Right renal pelvis (tissue), 4 donors: ENCODE measurements at regions not wholly inside any gene's neighbourhood (a gene's known extent, or its start where the extent isn't known, plus 50 kb on each side); places are given as distances from the start of the nearest gene placed in this dataset.

Experiments
- DNase-seq, 4 donors: peaks; one replicate each; pipeline ENCODE4 v3.0.0-alpha.2; 2013; ENCODE audit warnings: low read depth in 4 of 4, low spot score in 3 of 4, missing footprints in 1 of 4

DNA sequence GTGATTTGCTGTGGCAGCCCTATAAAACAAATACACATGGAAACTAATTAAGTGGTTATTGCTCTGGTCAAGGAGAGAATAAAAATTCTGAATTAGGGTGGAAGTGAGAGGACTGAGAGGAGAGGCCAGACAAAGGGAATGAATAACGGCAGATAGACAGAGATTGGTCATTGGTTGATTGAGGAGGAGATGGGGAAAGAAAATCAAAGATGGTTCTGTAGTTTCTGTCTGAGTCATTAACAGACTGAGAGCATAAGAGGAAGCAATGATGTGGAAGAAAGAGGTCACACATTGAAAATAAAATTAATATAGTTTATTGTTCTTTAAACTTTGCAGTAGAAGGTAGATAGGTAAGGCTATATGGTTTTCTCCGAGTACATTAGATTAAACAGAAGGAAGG, 469.8 kb downstream of the ACTL7B start:
- DNase-seq = no peak

DNA sequence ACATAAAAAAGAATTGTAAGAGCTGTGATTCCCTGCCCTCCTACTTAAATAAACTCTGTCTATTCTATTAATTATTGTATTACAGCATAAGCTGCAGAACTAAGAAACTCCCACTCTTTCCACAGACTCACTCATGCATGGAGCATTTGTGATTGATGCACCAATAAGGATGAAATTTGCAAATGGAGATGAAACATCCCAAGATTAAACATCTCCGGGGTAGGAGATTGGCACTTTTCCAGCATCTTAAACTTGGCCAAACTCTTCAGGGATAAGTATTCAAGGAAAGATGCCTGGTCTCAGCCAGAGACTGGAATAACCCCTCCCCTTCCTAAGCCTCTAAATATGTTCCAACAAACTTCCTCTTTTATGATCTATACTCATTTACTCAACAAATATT, 472.0 kb downstream of the ACTL7B start:
- DNase-seq = no peak

DNA sequence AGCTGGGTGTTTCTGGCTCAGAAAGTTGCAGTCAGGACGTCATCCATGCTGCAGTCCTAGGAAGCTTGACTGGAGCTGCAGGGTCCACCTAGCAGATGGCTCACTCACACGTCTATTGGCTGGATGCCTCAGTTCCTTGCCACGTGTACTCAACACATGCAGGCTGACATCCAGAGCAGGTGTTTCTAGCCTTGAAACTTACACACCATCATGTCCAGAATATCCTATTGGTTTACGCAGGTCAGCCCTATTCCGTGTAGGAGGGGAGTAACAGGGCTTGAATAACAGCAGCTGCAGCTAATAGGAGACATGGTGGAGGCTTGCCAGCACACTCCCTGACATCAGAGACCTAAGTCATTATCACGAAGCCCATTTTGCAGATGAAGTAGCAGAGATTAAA, 473.5 kb downstream of the ACTL7B start:
- DNase-seq = no peak

DNA sequence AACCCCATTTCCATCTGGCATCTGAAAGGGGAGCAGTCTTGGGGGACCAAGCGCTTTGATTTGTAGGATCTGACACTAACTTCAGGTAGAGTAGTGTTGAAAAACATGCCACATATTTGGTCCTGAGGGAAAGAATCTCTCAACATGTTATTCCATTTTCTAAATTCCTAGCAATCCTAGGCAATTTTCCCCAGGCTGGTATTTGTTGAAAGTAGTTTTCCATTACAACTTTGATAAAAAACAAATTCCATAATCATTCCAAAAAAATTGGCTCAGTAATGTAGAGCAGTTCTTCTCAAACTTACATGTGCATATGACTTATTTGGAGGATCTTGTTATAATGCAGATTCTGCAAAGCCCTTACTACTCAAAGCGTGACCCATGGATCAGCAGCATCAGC, 477.9 kb downstream of the ACTL7B start:
- DNase-seq = no peak

DNA sequence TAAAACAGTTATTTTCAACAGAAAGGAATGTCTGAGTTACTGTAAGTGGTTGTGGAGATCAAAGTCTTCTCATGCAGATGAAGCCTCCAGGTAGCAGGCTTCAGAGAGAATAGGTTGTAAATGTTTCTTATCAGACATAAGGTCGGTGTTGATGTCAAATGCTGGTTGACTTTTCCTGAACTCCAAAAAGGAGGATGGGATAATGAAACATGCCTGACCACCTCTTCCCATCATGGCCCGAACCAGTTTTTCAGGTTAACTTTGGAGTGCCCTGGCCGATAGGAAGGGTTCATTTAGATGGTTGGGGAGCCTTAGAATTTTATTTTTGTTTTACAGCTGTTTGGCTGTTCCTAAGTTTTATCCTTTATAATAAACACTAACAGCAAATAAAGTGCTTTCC, 478.4 kb downstream of the ACTL7B start:
- no peak for DNase-seq

DNA sequence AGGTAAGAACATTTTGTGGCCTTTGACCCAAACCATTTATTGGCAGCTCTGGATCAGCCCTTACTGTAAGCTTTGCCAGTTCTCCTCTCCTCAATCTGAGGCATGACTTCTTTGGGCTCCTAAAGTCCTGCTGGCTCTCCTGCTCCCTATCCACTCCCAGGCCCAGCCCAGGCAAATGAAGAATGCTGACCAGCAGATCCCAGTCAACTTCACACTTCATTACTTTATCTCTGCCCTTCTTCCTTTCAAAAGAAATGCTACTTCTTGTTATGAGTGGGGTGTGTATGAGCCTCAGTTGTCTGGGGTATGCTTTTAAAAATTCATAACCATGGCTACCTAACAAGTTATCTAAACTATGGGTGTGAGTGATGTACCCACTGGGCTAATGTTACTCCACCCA, 479.6 kb downstream of the ACTL7B start:
- DNase-seq = no peak

DNA sequence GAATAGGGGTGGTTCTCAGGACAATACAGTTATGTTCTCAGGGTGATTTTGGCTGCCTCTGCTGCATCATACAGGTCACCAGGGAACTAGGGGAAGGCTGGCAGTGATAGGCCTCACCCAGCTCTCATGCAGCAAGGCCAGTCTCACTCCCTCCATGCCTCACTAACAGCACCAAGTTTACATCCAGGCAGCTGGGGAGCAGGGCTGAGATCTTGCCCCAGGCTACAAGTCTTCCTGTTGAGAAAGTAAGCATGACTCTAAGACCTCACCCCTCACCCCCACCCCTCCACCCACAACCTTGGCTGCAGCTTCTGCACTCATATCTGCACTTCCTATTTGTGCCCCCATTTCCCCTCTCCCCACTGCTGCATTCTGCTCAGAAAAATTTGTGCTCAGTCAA, 481.2 kb downstream of the ACTL7B start:
- no peak for DNase-seq

DNA sequence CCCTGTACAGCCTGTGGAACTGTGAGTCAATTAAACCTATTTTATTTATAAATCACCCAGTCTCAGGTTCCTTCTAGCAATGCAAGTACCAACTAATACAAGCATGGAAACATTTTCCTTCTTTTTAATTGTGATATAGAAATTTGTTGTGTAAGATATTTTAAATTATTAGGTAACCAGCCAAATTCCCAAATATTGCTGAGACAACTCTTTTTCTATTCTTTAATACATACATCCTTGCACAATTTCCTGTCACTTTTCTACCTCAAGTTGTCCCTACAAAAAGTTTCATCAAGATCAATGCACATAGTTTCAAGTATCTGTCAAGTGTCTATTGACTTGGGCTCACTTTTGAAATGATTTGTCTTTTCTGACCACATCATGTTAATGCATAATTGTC, 488.6 kb downstream of the ACTL7B start:
- DNase-seq = no peak

DNA sequence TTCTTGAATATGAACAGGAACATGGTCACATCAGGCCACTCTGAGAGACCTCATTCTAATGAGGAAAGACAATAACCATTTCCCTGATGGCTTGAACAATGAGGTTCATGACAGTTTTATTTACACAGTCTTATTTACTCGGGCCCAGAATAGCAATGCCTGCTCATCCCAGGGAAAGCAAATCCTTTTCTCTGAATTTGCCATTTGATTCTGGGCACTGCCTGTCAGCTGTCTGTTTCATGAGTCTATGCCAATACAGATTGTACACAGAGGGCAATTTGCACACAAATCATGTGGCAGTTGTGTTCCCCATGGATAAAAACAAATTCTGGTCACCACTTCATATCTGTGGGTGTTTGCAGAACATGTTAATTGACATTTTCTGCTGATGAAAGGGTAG, 492.5 kb downstream of the ACTL7B start:
- no peak for DNase-seq

DNA sequence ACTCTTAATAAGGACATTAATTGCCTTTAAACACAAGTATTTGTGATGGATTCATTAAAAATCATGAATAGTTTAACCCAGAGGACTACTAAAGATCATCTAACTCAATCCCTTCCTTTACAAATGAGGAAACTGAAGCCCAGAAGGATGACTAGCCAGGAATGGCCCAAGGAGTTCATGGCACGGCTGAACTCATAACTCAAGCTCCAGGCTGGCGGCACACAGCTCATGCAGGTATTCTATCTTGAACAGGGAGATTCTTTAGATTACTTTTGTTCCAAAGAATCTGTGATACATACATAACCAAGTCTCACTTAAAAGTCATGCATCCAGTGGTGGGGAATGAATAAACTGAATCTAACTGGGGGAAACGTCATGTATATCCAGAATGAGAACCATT, 495.5 kb downstream of the ACTL7B start:
- no peak for DNase-seq

DNA sequence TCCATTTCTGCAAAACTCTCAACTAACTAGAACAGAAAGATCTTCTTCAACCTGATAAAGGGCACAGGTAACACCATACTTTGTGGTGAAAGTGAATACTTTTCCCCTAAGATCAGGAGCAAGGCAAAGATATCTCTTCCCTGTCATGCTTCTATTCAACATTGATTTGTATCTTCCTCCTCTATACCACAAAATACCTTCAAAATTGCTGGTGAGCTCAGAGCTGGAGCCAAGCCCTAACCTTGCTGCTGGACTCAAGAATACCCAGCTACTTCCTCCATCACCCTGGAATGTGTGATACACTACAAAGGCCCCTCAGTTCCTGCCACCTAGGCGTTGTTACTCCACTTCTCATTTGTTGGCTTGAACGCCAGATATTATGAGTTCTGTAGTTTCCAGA, 499.0 kb downstream of the ACTL7B start:
- no peak for DNase-seq

DNA sequence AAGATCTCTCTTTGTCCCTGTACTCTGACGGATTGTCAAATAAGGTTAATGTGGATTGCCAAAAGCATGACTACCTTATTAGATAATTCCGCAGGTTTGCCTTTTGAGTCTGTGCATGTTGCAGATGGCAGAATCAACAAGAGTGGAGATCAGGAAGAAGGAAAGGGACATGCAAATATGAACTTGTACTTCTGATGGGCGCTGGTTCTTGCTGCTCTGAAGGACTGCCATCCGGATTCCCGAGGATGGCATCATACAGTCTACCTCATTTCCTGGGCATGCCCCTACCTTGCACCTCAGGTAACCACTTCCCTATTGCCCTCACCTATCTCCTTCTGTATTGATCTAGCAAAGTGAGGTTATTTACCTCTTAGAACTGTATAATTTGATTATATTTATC, 504.2 kb downstream of the ACTL7B start:
- no peak for DNase-seq

DNA sequence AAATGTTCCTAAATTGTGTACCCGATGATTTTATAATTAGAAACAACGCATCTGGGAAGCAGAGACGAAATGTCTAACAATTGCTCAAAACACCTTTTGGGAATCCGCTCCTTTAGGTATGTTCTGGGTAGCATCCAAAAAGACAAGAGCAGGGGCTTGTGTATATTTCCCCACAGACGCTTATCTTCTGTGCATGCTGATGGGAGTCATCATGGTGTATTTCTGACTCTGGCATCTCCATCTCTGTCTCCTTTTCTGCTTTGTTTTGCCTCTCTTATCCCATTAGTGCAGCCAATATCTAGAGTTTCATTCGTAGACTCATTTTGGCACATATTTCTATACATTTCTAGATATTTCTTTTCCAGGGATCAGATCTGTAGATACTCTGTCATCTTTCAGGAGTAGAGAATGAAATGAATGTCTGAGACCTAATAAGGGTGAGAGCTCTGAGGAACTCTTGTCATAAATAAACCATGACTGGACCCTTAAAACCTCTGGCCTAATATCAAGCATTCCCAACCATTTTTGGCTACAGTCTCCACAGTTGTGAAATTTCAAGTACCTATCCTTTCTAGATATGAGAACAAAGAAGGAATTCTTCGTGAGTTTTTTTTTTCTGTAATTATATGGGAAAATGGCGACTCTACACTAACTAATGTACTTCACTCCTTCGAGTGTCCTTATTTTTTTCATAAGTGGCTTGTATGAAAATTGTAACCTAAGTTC, 508.2 kb downstream of the ACTL7B start:
- DNase-seq = no peak

DNA sequence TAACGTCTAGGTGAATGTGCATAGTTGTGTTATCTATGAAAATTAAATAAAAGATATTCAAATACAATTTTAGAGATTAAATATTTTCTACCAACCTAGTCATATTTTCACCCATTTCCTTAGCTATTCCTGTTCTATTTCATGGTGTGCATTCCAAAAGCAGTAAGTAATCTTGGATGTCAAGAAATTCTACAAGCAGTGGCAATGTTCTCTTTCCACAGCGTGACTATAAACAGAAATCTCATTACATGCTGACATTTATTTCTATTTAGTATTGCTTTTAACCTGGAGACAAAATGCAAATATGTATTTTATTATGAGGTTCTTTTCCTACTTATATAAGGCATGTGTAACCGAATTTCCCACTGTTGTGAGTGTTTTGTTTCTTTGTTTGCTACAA, 510.0 kb downstream of the ACTL7B start:
- DNase-seq = no peak

DNA sequence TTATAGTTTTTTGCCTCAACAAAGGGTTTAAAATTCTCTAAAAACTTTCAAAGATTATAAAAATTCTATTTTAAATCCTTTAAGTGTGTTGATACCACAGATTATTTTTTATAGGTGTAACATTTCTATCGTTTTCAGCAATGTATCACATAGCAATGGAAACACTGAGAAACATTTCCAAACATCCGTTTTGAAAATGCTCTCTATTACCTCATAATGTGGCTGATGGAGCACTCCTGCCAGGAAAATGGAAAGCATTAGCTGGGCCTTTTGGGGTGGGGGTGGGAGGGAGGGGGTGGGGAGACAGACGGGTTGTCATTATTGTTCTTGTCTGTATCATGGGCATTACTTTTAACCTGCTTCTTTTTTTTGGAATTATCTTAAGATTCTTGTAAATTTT, 516.5 kb downstream of the ACTL7B start:
- DNase-seq = no peak

DNA sequence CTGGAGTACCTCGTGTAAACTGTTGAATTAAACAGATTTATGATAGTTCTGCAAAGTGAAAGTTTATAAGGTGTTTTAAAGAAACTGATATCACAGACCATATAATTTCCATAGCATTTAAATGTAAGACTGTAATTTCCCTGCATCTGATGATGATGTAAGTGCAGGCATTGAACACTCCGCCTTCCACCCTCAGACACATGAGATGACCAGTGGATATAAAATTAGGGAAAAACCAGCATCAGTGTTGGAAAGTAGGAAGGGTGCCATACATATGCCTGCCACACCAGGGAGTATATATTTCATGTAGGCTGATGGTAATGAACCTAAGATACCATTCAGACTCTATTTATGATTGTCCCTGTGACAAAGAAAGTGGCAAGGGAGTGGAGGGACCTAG, 519.2 kb downstream of the ACTL7B start:
- DNase-seq = no peak

DNA sequence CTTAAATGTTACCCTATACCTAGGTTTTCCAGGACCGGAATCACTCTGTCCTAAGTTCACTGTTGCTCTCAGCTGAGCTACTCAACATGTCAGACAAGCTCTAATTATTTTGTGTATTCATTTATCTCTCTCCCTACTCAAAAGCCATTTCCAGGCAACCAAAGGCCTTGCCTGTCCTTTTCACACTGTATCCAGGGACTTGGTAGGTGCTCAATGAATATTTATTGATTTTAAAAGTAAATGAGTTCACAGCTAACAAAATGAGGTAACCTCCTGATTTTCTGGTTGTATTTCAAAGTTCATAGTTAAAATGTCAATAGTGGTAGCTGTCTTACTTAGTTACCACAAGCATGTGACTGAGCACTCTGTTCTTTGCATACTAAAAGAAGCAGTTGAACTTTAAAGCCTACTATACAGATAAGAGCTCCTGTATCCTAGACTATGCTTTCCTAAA, 522.2 kb downstream of the ACTL7B start:
- DNase-seq = no peak

DNA sequence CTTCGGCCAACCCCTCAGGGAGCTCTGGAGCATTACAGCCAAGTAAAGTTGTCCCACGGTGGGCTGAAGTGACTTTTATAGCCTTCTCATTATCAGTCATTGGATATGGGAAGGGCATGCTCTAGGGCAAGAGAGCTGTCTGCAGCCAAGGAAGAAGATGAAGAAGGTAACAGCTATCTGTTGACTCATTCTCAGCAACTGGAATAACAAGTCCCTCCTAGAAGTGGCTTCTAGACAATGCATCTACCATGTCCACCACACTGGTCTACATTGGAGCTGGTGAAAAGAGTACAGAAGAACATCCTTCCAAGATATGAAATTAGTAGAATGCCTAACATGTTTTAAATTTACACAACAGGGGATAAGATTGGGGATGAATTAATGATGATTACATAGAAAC, 524.2 kb downstream of the ACTL7B start:
- no peak for DNase-seq

DNA sequence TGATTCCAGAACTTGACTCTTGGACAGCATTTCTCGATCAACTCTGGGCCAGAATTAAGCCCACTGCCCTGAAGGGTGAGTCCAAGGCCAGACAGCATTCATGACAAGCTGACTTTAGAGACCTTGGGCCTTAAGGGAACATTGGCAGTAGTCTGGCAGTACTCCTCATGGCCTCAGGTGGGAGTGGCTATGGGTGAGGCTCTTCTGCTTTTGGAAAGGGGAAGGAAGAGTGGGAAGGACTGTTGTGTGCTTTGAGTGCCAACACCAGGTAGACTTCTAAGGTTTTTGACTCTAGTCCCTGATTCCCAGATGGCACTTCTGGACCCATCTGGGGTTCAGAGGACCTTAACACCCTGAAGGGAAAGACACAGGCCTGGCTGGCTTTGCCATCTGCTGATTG, 530.4 kb downstream of the ACTL7B start:
- DNase-seq = no peak

DNA sequence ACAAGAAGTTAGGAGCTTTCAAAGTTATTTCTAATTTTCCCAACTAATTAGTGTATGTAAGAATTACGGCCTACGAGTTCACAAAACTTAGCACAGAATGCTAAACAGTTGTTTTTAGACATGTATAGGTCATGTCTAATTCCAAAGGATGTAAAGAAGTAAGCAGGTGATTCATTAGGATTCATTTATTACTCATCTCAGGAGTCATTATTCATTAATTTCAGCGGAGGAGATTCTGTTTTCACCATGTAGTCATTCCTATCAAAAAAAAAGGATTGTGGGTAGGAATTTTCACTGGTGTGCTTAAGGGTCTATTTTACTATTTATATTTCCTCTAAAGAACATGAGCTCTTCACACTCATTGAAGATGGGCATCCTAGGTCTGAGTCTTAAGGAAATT, 532.2 kb downstream of the ACTL7B start:
- DNase-seq = no peak

DNA sequence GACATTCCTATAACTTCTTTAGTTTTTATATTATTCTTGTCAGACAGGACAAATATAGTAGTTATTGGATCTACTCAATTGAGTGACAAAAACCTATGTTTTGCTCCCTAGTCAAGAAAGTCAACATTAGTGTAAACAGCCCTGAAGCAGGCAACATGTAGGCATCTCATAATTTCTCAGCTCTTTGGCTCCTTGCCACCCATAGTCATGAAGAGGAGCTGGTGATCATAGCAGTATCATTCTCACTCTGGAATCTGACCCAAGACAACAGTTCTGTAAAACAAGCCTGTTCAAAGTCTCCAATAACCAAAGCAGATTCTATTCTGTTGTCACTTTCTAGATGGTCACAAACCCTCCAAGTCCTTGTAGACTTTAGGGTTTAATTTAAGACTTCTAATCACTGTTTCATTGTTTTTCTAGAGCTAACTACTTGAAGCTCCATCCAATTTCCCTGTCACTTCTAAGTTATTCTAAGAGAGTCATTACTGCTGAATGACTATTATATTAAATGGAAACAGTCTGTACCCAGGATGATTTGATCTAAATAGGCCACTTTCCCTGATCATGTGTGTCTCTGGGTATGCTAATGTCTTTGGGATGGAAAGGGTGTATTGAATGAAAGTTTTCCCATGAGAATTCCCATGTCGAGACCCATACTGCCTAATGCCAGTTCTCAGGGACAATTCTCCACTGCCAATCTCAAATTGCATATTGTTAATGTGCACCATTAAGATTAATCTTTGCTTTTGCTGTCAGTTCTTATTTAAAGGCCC, 533.3 kb downstream of the ACTL7B start:
- DNase-seq = no peak

DNA sequence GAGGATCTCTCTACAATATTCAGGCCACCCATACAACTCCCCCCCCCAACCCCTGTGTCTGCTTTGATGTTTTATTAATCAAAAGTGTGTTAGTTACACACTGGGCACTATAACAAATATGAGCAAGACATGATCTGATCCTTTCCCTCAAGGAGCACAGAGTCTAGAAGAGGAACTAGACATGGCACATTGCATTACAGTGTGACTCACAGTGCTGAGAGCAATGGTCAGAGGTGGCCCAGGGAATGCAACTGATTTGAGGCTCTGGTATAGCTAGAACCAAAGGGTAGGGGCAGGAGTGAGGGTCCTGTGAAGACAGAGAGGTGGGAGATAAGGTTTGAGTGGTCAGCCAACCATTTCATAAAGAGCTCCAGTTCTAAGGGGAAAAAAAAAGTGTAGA, 539.2 kb downstream of the ACTL7B start:
- DNase-seq = no peak
